Body of pancreas (tissue), 4 donors: ENCODE measurements at regions not wholly inside any gene's neighbourhood (a gene's known extent, or its start where the extent isn't known, plus 50 kb on each side); places are given as distances from the start of the nearest gene placed in this dataset.
"Not testable (repeated sequence)": the region's sequence is repeated elsewhere in the genome, so short reads cannot be mapped to it uniquely, and the experiment has no call there.

ENCODE experiments used
- ATAC-seq: fragments of 150-250 bp; one replicate; pipeline ENCODE4 v1.9.1; 2016
- DNase-seq, 4 donors: peaks; one replicate each; pipeline ENCODE4 v3.0.0-alpha.2; 2019
- H3K27ac ChIP-seq, 4 donors: fragments of 200-600 bp; sonication (generic); 1 replicate in 3 of 4; 2 replicates in 1 of 4; pipeline versions ENCODE4 v1.5.1 to v1.6.1; 2016 to 2019; ENCODE audit warnings: mild to moderate bottlenecking in 1 of 4, mixed read lengths in 1 of 4, moderate library complexity in 1 of 4
- H3K27me3 ChIP-seq, 2 donors: fragments of 200-600 bp; sonication (generic); one replicate each; pipeline ENCODE4 v1.6.0; 2016; ENCODE audit warnings: mild to moderate bottlenecking in 1 of 2
- H3K36me3 ChIP-seq, 2 donors: fragments of 200-600 bp; sonication (generic); replicated peaks in 1 of 2; 2 replicates each; pipeline ENCODE4 v1.5.1; 2016; ENCODE audit warnings: low read depth in 2 of 2; ENCODE audit not compliant: insufficient read depth in 1 of 2
- H3K4me1 ChIP-seq: fragments of 200-600 bp; sonication (generic); one replicate; pipeline ENCODE4 v1.6.0; 2016
- H3K4me3 ChIP-seq, 2 donors: fragments of 200-600 bp; sonication (generic); 1 replicate in 1 of 2; 2 replicates in 1 of 2; pipeline ENCODE4 v1.5.1; 2016 to 2019
- H3K9me3 ChIP-seq, 3 donors: fragments of 200-600 bp; sonication (generic); 1 replicate in 2 of 3; 2 replicates in 1 of 3; pipeline ENCODE4 v1.5.1; 2016
- CTCF ChIP-seq, 7 experiments: fragments of 450-650 bp in 4 of 7; fragments of 200-600 bp in 3 of 7; sonication (generic) in 3 of 7; IDR thresholded peaks; one replicate each; pipeline ENCODE4 v1.5.1; 2016 to 2019; ENCODE audit warnings: antibody characterized with exemption in 7 of 7
- POLR2A ChIP-seq, 3 donors: fragments of 450-650 bp; IDR thresholded peaks; one replicate each; pipeline ENCODE4 v1.6.1; 2016; ENCODE audit warnings: antibody characterized with exemption in 3 of 3, mild to moderate bottlenecking in 2 of 3
- WGBS, 2 donors: methylation state at CpG; one replicate each; pipeline ENCODE4 v1.1.5; 2017; 5-methylcytosine and 5-hydroxymethylcytosine counted together
- intact Hi-C: fragments of 100-400 bp; cut with DNase I; formaldehyde crosslinking; loops from one replicate; pipeline ENCODE4 v1.15.1; 2023

- intact Hi-C loops: no loop called here
- H3K27ac ChIP-seq: no peak overlapping the region
- no peaks in the 10 kb centered on the region for H3K4me1 ChIP-seq
- H3K4me3 ChIP-seq: no peak overlapping the region
- TF ChIP-seq CTCF (IDR thresholded peaks at IDR 0.05): peak; percentile 16 to 48 (median 36)
- no peak for TF ChIP-seq POLR2A (IDR thresholded peaks at IDR 0.05)
- DNase-seq (no peak), ATAC-seq (no peak)
- H3K9me3 ChIP-seq: no peaks in the 10 kb centered on the region
- no peaks in the 10 kb centered on the region for H3K27me3 ChIP-seq
- no peaks in the 10 kb centered on the region for H3K36me3 ChIP-seq
These were observed 153.6 kb upstream of the INTU start for GRCh38 chr4:127479031-127479622.

GRCh38 chr4:127482049-127482448 is 150.7 kb upstream of the INTU start:
- H3K27ac ChIP-seq: no peak overlapping the region
- no peak overlapping the region for H3K4me3 ChIP-seq
- ATAC-seq (no peak), DNase-seq (no peak)
- H3K4me1 ChIP-seq: no peaks in the 10 kb centered on the region
- intact Hi-C loops: no loop called here
- no peaks in the 10 kb centered on the region for H3K36me3 ChIP-seq
- 43 to 84% methylated on average over 1 of the region's 1 CpG for WGBS, 2 donors
- TF ChIP-seq CTCF (IDR thresholded peaks at IDR 0.05) (no peak), POLR2A (IDR thresholded peaks at IDR 0.05) (no peak)
- H3K9me3 ChIP-seq: no peaks in the 10 kb centered on the region
- H3K27me3 ChIP-seq: no peaks in the 10 kb centered on the region

DNA sequence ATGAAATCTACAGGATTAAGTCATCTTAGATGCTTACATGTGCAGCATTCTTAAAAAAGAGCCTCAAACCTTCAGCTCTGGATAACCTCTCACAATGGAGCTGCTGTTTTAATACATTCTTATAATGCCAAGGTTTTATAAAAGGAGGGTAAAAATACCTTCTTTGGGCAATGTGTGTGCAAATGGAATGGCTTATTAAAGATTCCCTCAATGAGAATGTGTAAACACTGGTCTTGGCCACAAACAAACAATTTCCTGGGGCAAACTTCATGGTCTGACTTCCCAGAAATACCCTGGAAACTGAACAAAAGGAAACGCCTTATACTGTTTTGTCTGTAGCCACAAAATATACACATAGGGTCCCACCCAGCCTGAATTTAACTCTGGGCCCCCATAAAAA is 148.6 kb upstream of the INTU start:
- Histone ChIP-seq H3K4me1 (no peaks in the 10 kb centered on the region), H3K9me3 (no peaks in the 10 kb centered on the region), H3K4me3 (no peak overlapping the region), H3K27ac (no peak overlapping the region), H3K27me3 (no peaks in the 10 kb centered on the region), H3K36me3 (no peaks in the 10 kb centered on the region)
- TF ChIP-seq POLR2A (IDR thresholded peaks at IDR 0.05) (no peak), CTCF (IDR thresholded peaks at IDR 0.05) (no peak)
- 47 to 68% methylated on average over 1 of the region's 1 CpG for WGBS, 2 donors
- intact Hi-C loops: no loop called here
- DNase-seq (no peak), ATAC-seq (no peak)

DNA sequence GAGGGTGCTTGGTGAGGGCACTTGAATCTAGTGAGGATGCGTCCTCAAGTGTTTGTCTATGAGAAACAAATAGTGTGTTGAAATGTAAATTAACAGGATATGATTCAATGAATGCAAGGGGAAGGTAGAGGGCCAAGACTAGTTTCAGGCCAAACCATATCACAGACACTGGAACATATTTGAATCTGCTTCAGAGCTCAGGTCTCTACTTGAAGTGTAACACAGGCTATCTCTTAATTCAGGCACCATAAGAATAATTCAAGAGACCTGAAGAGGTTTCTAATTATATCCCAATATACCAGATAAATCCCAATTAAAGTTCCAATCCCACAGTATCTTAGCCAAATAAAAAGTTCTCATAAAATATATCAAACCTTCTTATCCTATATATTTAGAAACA is 146.5 kb upstream of the INTU start:
- DNase-seq (no peak), ATAC-seq (no peak)
- Histone ChIP-seq H3K27me3 (no peaks in the 10 kb centered on the region), H3K9me3 (no peaks in the 10 kb centered on the region), H3K4me1 (no peaks in the 10 kb centered on the region), H3K4me3 (no peak overlapping the region), H3K27ac (no peak overlapping the region), H3K36me3 (no peaks in the 10 kb centered on the region)
- WGBS, 2 donors: 71 to 75% methylated on average over 1 of the region's 1 CpG
- intact Hi-C loops: no loop called here
- TF ChIP-seq CTCF (IDR thresholded peaks at IDR 0.05) (no peak), POLR2A (IDR thresholded peaks at IDR 0.05) (no peak)

DNA sequence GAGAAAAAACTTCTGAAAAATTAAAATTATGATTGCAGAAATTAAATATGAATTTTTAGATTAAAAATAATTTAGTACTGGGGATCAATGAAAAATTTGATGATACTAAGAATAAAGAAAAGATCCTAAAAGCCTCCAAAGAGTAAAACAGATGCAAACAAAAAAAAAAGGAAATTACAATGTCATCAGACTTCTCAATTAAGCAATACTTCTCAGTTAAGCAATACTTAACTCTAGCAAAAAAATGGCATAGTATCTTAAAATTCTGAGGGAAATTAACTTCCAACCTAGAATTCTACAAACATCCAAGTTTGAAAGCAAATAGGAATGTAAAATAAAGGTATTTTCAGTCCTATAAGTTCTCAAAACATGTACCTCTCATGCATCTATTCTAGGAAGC is 141.2 kb upstream of the INTU start:
- intact Hi-C loops: no loop called here
- no peak for TF ChIP-seq CTCF (IDR thresholded peaks at IDR 0.05)
- TF ChIP-seq POLR2A (IDR thresholded peaks at IDR 0.05): no peak
- DNase-seq (no peak), ATAC-seq (no peak)
- no peaks in the 10 kb centered on the region for H3K9me3 ChIP-seq
- no peak overlapping the region for H3K27ac ChIP-seq
- H3K36me3 ChIP-seq: no peaks in the 10 kb centered on the region
- H3K4me1 ChIP-seq: no peaks in the 10 kb centered on the region
- no peak overlapping the region for H3K4me3 ChIP-seq
- H3K27me3 ChIP-seq: no peaks in the 10 kb centered on the region

- DNase-seq, H3K36me3 ChIP-seq, ATAC-seq, H3K27me3 ChIP-seq, H3K4me3 ChIP-seq, H3K4me1 ChIP-seq, H3K27ac ChIP-seq, H3K9me3 ChIP-seq, intact Hi-C loops: not testable (repeated sequence)
- 71 to 74% methylated on average over 9 of the region's 9 CpGs for WGBS, 2 donors
These were observed 135.9 kb upstream of the INTU start for GRCh38 chr4:127496875-127497274.
